ENCODE measurements at regions not wholly inside any gene's neighbourhood (a gene's known extent, or its start where the extent isn't known, plus 50 kb on each side); places are given as distances from the start of the nearest gene placed in this dataset.

DNA sequence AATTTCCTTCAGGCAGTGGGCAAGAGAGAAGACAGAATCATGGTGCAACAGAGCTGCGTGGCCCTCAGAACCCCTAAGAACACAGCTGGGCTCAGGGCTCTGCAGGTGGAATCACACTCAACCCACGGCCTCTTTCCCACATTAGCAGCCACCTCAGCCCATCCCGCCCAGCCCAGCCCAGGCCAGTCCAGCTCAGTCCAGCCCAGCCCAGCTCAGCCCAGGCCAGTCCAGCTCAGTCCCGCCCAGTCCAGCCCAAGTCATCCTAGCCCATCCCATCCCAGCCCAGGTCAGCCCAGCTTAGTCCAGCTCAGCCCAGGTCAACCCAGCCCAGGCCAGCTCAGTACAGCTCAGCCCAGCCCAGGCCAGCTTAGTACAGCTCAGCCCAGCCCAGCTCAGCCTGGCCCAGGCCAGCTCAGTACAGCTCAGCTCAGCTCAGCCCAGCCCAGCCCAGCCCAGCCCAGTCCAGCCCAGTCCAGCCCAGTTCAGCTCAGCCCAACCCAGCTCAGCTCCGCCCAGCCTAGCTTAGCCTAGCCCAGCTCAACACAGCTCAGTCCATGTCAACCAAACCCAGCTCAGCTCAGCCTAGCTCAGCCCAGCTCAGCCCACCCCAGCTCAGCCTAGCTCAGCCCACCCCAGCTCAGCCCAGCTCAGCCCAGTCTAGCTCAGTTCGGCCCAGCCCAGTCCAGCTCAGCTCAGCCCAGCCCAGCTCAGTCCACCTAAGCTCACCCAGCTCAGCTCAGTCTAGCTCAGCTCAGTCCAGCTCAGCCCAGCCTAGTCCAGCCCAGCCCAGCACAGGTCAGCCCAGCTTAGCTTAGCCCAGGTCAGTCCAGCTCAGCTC is 183.1 kb downstream of the TMEM121 start:
- Histone ChIP-seq H3K79me2 (ENCODE audit: insufficient read depth, low read length) (no peaks in the 10 kb centered on the region), H3K9ac (ENCODE audit: insufficient read depth, low read depth, low read length) (no peak overlapping the region), H2AFZ (ENCODE audit: low read length) (no peak overlapping the region), H3K36me3 (replicated peaks in 1 of 2; ENCODE audit: control insufficient read depth in 1 of 2, insufficient read depth in 2 of 2, low read length in 2 of 2) (no peaks in the 10 kb centered on the region), H3K4me2 (ENCODE audit: low read depth, low read length) (no peak overlapping the region), H3K9me3 (ENCODE audit: low read length) (no peaks in the 10 kb centered on the region), H4K20me1 (ENCODE audit: insufficient read depth, low read length) (no peaks in the 10 kb centered on the region), H3K27me3 (ENCODE audit: control insufficient read depth in 1 of 2, insufficient read depth in 2 of 2, low read length in 2 of 2) (no peaks in the 10 kb centered on the region; a peak in 1 of 5 replicates), H3K4me1 (ENCODE audit: insufficient read depth, low read length) (no peaks in the 10 kb centered on the region), H3K27ac (ENCODE audit: extremely low read length, insufficient read depth, low read length) (no peak overlapping the region), H3K4me3 (replicated peaks in 1 of 3; ENCODE audit: insufficient read depth in 1 of 3, low read depth in 2 of 3, low read length in 3 of 3) (no peak overlapping the region)
- in situ Hi-C loops (cut with HindIII; ENCODE audit: extremely low pct_ligation_motif_present, low pct_unique_long_range_greater_than_20kb): no loop called here
- POLR2A ChIA-PET: no interaction called here
- FAIRE-seq (no peak), DNase-seq (ENCODE audit: low spot score) (no peak), ATAC-seq (no peak)
- WGBS (ENCODE audit: low lambda C conversion rate): 12% methylated on average over 4 of the region's 6 CpGs
- intact Hi-C loops (cut with micrococcal nuclease; ENCODE audit: unreplicated experiment): no loop called here
- no TSS peak for BruUV-seq (replicated peaks)
- CTCF ChIA-PET (ENCODE audit: low intra/inter-chr PET ratio, low total read pairs): no interaction called here
- TF ChIP-seq ZNF367 (CRISPR knock-in tag; IDR thresholded peaks at IDR 0.05; ENCODE audit: borderline replicate concordance): no peak

DNA sequence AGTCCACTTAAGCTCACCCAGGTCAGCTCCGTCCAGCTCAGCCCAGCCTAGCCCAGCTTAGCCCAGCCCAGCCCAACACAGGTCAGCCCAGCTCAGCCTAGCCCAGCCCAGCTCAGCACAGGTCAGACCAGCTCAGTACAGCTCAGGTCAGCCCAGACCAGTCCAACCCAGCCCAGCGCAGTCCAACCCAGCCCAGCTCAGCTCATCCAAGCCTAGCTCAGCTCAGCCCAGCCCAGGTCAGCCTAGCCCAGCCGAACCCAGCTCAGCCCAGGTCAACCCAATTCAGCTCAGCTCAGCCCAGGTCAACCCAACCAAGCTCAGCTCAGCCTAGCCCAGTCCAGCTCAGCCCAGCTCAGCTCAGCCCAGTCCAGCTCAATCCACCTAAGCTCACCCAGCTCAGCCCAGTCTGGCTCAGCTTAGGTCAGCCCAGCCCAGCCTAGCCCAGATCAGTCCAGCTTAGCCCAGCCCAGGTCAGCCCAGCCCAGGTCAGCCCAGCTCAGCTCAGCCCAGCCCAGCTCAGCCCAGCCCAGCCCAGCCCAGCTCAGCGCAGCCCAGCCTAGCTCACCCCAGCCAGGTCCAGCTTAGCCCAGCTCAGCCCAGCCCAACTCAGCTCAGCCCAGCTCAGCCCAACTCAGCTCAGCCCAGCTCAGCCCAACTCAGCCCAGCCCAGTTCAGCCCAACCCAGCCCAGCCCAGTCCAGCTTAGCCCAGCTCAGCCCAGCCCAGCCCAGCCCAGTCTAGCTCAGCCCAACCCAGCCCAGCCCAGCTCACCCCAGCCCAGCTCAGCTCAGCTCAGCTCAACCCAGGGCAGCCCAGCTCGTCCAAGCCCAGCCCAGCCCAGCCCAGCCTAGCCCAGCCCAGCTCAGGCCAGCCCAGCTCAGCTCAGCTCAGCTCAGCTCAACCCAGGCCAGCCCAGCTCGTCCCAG is 184.0 kb downstream of the TMEM121 start:
- H3K27me3 ChIP-seq (ENCODE audit: control insufficient read depth in 1 of 2, insufficient read depth in 2 of 2, low read length in 2 of 2): no peaks in the 10 kb centered on the region; a peak in 1 of 5 replicates
- no peaks in the 10 kb centered on the region for H3K9me3 ChIP-seq (ENCODE audit: low read length)
- H4K20me1 ChIP-seq (ENCODE audit: insufficient read depth, low read length): no peaks in the 10 kb centered on the region
- no peak for TF ChIP-seq MTA1 (CRISPR knock-in tag; IDR thresholded peaks at IDR 0.05; ENCODE audit: borderline replicate concordance)
- no peak for TF ChIP-seq MXI1 (IDR thresholded peaks at IDR 0.05; ENCODE audit: borderline replicate concordance, low read depth, low read length)
- no peak for TF ChIP-seq MZF1 (CRISPR knock-in tag; IDR thresholded peaks at IDR 0.05; ENCODE audit: borderline replicate concordance)
- POLR2A ChIA-PET: no interaction called here
- H3K79me2 ChIP-seq (ENCODE audit: insufficient read depth, low read length): no peaks in the 10 kb centered on the region
- no peak overlapping the region for H3K4me2 ChIP-seq (ENCODE audit: low read depth, low read length)
- H3K36me3 ChIP-seq (replicated peaks in 1 of 2; ENCODE audit: control insufficient read depth in 1 of 2, insufficient read depth in 2 of 2, low read length in 2 of 2): no peaks in the 10 kb centered on the region
- H3K4me3 ChIP-seq (replicated peaks in 1 of 3; ENCODE audit: insufficient read depth in 1 of 3, low read depth in 2 of 3, low read length in 3 of 3): no peak overlapping the region
- intact Hi-C loops (cut with micrococcal nuclease; ENCODE audit: unreplicated experiment) (no loop called here), in situ Hi-C loops (cut with HindIII; ENCODE audit: extremely low pct_ligation_motif_present, low pct_unique_long_range_greater_than_20kb) (no loop called here)
- no peak overlapping the region for H2AFZ ChIP-seq (ENCODE audit: low read length)
- no peaks in the 10 kb centered on the region for H3K4me1 ChIP-seq (ENCODE audit: insufficient read depth, low read length)
- CTCF ChIA-PET (ENCODE audit: low intra/inter-chr PET ratio, low total read pairs): no interaction called here
- no peak for ATAC-seq
- H3K9ac ChIP-seq (ENCODE audit: insufficient read depth, low read depth, low read length): no peak overlapping the region
- no peak overlapping the region for H3K27ac ChIP-seq (ENCODE audit: extremely low read length, insufficient read depth, low read length)
- no peak for FAIRE-seq
- BruUV-seq (replicated peaks): no TSS peak
- no CpG with 5 or more reads among the region's 6 CpGs for WGBS (ENCODE audit: low lambda C conversion rate)
- no peak for DNase-seq (ENCODE audit: low spot score)

Measured in HepG2 (cell line).